ENCODE measurements at regions not wholly inside any gene's neighbourhood (a gene's known extent, or its start where the extent isn't known, plus 50 kb on each side); places are given as distances from the start of the nearest gene placed in this dataset.
A peak's percentile ranks its signal among the peaks of the same experiment; 100 is the strongest.

DNA sequence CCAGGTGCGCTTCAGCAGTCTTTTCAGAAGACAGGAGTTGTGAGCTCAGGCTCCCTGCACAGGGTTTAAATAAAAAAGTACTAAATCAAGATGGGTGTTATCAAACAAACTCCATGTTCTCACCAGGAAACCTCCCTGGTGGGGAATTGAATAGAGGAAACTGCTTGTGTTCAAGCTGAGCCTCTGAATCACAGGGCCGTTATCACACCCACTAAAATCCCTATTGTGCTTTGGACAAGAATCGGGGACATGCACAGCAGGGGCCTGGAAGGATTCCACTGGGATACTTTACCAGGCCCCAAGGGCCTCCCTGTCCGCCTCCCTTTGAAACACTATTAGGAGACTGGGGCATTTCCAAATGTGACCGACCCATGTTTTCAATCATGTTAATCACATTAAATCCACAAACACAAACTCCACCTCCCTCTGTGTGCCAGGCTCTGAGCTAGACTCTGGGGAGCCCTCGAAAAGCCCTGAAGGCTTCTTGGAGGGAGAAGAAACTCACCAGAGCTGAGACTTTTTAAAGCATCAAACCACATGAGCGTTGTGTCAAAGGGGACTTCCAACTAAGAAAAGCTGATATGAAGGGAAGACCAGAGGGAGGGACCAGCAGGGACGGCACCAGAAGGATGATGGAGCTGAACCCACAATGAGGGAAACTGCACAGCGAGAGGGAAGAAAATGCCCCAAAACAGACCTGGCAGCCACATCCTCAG lies 458.7 kb upstream of the ID2 start:
- Mint-ChIP-seq H3K27ac (no peak overlapping the region), H3K4me1 (ENCODE audit: low read depth) (peaks cover 5% of the 10 kb centered on the region), H3K9me3 (no peaks in the 10 kb centered on the region), H3K36me3 (ENCODE audit: low read depth) (peaks cover 5% of the 10 kb centered on the region), H3K4me3 (no peak overlapping the region), H3K27me3 (ENCODE audit: low read depth) (peaks cover 11% of the 10 kb centered on the region)

DNA sequence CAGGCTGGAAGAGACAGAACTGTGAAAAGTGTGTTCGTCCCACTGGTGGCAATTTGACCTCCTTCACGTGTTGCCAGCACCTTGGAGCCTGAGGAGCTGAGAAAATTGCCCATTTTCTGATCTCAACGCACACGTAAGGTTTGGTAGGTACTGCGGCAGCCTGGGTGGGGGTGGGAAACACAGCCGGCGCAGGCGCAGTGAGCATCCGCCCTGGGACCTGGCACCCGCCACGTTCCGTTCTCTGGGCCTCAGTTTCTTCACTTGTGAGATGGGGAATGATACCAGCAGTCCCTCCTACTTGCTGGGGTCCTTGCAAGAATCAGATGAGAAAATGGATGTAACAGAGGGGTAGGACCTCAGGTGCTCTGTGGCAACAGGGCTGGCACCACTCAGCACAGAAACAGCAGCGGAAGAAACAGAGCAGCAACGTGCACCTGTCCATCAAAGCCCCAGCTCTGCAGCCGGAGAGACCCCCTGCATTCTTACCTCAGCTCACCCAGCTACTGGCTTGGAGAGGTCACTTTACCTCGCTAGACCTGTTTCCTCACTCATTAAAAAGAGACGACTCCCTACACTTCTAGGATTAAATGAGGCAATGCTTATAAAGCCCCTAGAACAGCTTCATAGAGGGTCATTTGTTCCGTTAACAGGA lies 458.0 kb upstream of the ID2 start:
- Mint-ChIP-seq H3K4me1 (ENCODE audit: low read depth) (peaks cover 5% of the 10 kb centered on the region), H3K27ac (no peak overlapping the region), H3K4me3 (no peak overlapping the region), H3K27me3 (ENCODE audit: low read depth) (peaks cover 7% of the 10 kb centered on the region), H3K9me3 (no peaks in the 10 kb centered on the region), H3K36me3 (ENCODE audit: low read depth) (peaks cover 3% of the 10 kb centered on the region)

DNA sequence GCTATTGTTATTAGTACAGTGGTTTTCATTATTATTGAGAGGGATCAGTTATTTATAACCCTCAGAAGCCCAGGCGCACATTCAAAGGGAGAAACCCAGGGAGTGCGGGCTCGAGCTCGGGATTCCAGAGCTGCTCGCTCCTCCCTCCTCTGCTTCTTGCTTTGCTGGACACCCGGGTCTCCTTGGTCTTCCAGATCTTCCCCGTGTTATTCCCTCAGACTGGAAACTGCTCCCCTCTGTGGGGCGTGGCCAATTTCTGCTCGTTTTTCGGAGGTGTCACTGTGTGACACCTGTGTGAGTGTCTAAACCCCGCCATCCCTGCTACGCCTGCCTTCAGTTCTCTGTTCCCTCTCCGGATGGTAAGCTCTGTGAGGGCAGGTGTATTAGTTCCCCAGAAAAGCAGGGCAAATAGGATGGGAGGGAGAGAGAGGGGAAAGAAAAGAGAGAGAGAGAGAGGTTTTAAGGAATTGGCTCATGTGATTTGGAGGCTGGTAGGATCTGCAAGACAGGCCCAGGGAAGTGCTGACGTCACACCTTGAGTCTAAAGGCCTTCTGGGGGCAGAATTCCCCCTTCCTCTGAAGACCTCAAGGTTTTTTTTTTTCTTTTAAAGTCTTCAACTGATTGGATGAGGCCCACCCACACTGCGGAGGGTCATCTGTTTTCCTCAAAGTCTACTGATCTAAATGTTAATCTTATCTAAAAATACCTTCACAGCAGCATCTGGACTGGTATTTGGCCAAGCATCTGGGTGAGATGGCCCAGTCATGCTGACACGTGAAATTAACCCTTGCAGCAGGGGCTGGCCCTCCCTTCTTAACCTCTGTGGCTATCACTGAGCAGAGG lies 457.3 kb upstream of the ID2 start:
- no peak overlapping the region for H3K27ac Mint-ChIP-seq
- H3K4me3 Mint-ChIP-seq = no peak overlapping the region
- H3K9me3 Mint-ChIP-seq = no peaks in the 10 kb centered on the region
- H3K27me3 Mint-ChIP-seq (ENCODE audit: low read depth) = peaks cover 7% of the 10 kb centered on the region
- H3K4me1 Mint-ChIP-seq (ENCODE audit: low read depth) = peaks cover 9% of the 10 kb centered on the region
- peaks cover 3% of the 10 kb centered on the region for H3K36me3 Mint-ChIP-seq (ENCODE audit: low read depth)

DNA sequence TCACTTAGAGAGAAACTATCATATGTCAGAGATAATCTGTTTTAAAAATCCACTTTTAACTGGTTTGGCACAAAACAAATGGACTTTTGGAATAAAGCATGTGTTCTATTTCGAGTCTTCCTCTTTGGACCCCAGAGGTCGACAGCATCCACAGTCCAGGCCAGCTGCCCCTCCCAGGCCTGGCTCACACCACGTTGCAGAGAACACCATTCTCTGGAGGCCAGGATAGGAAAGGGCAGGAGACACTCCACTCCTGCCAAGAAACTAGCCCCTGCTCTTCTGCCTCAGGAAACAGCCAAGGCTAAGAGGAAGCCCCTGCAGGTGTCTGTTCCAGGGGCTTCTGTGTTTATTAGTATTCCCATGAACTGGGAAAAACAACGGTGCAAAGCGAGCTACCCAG lies 456.6 kb upstream of the ID2 start:
- H3K36me3 Mint-ChIP-seq (ENCODE audit: low read depth) = peaks cover 3% of the 10 kb centered on the region
- no peak overlapping the region for H3K27ac Mint-ChIP-seq
- peaks cover 14% of the 10 kb centered on the region for H3K4me1 Mint-ChIP-seq (ENCODE audit: low read depth)
- peaks cover 7% of the 10 kb centered on the region for H3K27me3 Mint-ChIP-seq (ENCODE audit: low read depth)
- H3K9me3 Mint-ChIP-seq = no peaks in the 10 kb centered on the region
- no peak overlapping the region for H3K4me3 Mint-ChIP-seq

DNA sequence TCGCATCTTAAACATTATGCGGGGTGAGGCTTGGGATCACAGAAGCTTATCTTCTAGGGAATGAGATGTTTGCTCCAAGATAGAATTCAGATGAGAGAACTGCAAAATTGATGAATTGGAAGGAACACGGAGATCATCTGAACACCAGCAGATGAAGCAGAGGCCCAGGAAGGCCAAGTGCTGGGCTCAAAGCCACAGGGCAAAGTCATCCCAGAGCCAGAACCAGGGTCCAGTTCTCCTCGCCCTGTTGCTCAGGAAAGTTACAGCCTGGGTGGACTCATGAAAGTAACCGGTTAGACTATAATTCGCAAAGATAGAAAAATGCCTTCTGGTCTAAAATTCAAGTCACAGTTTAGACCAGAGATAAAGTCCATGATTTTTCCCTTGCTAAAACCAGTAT lies 456.1 kb upstream of the ID2 start:
- peaks cover 7% of the 10 kb centered on the region for H3K27me3 Mint-ChIP-seq (ENCODE audit: low read depth)
- H3K4me3 Mint-ChIP-seq = no peak overlapping the region

DNA sequence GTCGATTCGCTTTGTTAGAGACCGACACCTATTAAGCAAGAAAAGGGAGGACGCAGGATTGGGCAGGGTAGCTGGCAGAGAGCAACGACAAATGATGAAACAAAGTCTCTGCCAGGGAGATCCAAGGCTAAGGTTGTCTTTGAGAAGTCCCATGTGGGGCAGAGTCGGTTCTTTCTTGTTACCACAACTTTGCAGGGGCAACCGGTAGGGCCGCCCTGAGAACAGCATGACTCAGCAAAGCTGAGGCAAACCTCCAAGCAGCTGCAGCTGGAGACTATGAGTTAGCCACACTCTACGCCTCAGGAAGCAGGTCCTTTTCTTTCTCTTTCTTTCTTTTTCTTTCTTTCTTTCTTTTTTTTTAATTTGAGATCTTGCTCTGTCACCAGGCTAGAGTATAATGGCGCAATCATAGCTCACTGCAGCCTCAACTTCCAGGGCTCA lies 452.3 kb upstream of the ID2 start:
- Mint-ChIP-seq H3K4me1 (ENCODE audit: low read depth) (peaks cover 24% of the 10 kb centered on the region), H3K27me3 (ENCODE audit: low read depth) (peaks cover 7% of the 10 kb centered on the region), H3K9me3 (peaks cover 11% of the 10 kb centered on the region), H3K27ac (peak overlapping the region; percentile 70), H3K36me3 (ENCODE audit: low read depth) (peaks cover 11% of the 10 kb centered on the region), H3K4me3 (peak overlapping the region; percentile 56)

More for the DNA sequence above, 456.1 kb upstream of the ID2 start:
- peaks cover 17% of the 10 kb centered on the region for H3K4me1 Mint-ChIP-seq (ENCODE audit: low read depth)
- H3K36me3 Mint-ChIP-seq (ENCODE audit: low read depth) = peaks cover 8% of the 10 kb centered on the region
- no peak overlapping the region for H3K27ac Mint-ChIP-seq
- H3K9me3 Mint-ChIP-seq = peaks cover under 1% of the 10 kb centered on the region

DNA sequence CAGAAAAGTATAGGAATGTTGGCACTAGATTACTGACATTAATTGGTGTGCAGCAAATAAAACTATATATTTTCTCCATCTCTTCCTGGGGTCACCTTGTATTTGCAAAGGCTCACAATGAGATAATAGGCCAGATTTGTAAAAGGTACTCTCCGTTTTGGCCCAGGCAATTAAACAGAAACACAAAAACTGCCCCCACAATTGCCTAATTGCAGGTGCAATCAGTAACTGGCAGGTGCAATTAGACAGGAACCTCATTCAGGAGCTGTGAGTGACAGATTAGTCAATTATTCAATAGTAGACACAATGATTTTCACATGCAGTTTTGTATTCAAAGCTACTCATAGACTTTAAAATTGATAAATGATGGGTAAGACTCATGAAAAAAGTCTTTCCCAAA lies 451.4 kb upstream of the ID2 start:
- no peak overlapping the region for H3K27ac Mint-ChIP-seq

DNA sequence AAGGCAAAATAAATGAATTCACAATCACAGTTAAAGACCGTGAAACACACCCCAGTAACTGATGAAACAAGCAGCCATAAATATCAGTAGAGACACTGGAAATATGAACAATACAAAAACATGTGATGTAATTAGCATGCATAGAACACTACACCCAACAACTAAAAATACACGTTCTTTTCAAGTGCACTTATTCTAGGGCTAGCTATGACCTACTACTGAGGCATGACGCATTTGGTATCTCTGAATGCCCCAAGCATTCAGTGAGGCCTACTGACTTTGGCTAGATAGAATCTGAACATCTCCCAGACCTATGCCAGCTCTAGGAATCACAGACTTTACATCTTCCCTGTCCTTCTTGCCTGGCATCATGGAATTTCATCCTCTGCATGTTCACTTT lies 450.0 kb upstream of the ID2 start:
- Mint-ChIP-seq H3K27ac (no peak overlapping the region), H3K27me3 (ENCODE audit: low read depth) (peaks cover 18% of the 10 kb centered on the region), H3K9me3 (peaks cover 11% of the 10 kb centered on the region), H3K4me1 (ENCODE audit: low read depth) (peaks cover 33% of the 10 kb centered on the region), H3K4me3 (no peak overlapping the region), H3K36me3 (ENCODE audit: low read depth) (peaks cover 11% of the 10 kb centered on the region)

More for the DNA sequence above, 451.4 kb upstream of the ID2 start:
- Mint-ChIP-seq H3K36me3 (ENCODE audit: low read depth) (peaks cover 11% of the 10 kb centered on the region), H3K9me3 (peaks cover 11% of the 10 kb centered on the region), H3K4me3 (no peak overlapping the region), H3K4me1 (ENCODE audit: low read depth) (peaks cover 32% of the 10 kb centered on the region), H3K27me3 (ENCODE audit: low read depth) (peaks cover 12% of the 10 kb centered on the region)

DNA sequence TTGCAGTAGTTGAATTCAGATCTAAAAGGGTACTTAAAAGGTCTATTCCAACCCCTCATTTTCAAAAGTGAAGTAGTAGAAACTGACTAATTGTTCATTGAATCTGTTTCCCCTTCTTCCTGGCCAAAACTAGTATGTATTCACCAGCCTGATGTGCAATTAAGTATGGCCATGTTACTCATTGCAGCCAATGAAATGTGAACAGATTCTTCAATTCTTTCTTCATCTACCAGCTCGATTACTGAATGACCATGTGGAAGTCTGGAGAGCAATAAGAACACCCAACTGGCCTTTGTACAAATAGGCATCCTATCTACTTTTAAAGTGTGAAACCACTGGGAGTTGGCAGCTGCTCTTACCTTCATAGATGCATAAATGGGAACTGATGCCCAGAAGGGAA lies 449.0 kb upstream of the ID2 start:
- H3K9me3 Mint-ChIP-seq = peaks cover 11% of the 10 kb centered on the region
- H3K4me3 Mint-ChIP-seq = no peak overlapping the region
- peaks cover 36% of the 10 kb centered on the region for H3K4me1 Mint-ChIP-seq (ENCODE audit: low read depth)
- peaks cover 7% of the 10 kb centered on the region for H3K36me3 Mint-ChIP-seq (ENCODE audit: low read depth)
- no peak overlapping the region for H3K27ac Mint-ChIP-seq
- H3K27me3 Mint-ChIP-seq (ENCODE audit: low read depth) = peaks cover 16% of the 10 kb centered on the region

DNA sequence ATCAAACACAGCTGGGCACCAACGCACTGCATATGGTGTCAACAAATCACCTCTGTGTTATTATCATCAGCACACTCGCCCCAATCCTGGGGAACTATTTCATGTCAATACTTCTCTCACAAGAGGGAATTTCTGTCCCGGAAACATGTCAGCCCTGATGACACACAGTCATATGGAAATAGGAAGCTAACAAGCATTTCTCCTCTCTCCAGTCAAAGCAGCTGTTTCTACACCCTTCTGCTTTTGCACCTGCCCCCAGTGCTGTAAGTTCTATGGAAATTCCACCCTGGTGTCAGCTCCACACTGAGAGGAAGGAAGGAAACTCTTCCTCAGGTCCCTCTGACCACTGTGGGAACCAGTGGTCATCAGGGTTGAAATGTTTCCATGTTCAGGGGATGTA lies 447.6 kb upstream of the ID2 start:
- Mint-ChIP-seq H3K9me3 (peaks cover 11% of the 10 kb centered on the region), H3K27ac (no peak overlapping the region), H3K27me3 (ENCODE audit: low read depth) (peaks cover 20% of the 10 kb centered on the region), H3K4me3 (no peak overlapping the region), H3K36me3 (ENCODE audit: low read depth) (peaks cover 9% of the 10 kb centered on the region), H3K4me1 (ENCODE audit: low read depth) (peaks cover 41% of the 10 kb centered on the region)

DNA sequence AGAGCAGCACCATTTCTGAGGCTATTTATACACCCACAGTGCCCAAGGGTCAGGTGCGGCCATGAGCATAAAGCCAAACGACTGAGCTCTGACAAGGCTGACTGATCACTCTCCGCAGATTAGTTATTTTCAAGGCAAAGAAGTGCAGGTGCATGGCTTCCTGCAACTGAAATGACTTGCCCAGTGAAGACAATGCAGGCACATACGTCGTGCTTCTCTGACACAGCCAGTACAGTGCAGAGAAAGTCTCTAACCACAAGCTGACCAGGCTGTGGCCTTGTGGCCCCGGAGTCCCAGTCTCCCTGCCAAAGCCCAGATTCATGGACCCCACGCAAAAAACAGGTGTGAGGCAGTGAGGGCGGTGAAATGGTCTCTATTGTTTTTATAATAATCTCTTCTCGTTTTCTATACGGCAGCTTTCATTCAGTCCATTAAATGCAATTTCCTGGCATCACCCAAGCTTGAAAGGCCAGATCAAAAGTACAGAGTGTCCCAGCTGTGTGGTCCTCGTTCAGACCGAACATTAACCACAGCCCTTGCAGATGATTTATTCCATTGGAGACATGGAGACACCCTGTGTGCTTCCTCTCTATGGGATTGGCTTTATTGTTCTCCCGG lies 447.0 kb upstream of the ID2 start:
- H3K9me3 Mint-ChIP-seq = peaks cover 11% of the 10 kb centered on the region
- H3K36me3 Mint-ChIP-seq (ENCODE audit: low read depth) = peaks cover 9% of the 10 kb centered on the region
- no peak overlapping the region for H3K27ac Mint-ChIP-seq
- peaks cover 41% of the 10 kb centered on the region for H3K4me1 Mint-ChIP-seq (ENCODE audit: low read depth)
- no peak overlapping the region for H3K4me3 Mint-ChIP-seq
- peaks cover 20% of the 10 kb centered on the region for H3K27me3 Mint-ChIP-seq (ENCODE audit: low read depth)

DNA sequence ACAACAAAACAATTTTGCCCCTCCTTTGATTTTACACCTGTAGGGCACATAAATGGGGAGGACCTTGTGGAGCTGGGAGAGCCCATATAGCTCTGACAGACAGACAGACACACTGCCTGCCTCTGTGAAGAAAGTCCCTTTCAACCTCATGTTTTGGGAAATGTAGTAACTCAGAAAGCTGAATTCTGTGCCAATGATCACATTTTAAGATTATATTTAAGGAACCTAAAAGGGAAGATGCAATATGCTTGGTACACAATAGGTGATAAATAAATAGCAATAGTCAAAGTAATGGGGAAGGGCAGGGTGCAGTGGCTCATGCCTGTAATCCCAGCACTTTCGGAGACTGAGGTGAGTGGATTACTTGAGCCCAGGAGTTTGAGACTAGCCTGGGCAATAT lies 446.4 kb upstream of the ID2 start:
- Mint-ChIP-seq H3K27me3 (ENCODE audit: low read depth) (peaks cover 20% of the 10 kb centered on the region), H3K4me1 (ENCODE audit: low read depth) (peaks cover 44% of the 10 kb centered on the region), H3K4me3 (no peak overlapping the region), H3K36me3 (ENCODE audit: low read depth) (peaks cover 9% of the 10 kb centered on the region), H3K9me3 (peaks cover 11% of the 10 kb centered on the region), H3K27ac (no peak overlapping the region)

DNA sequence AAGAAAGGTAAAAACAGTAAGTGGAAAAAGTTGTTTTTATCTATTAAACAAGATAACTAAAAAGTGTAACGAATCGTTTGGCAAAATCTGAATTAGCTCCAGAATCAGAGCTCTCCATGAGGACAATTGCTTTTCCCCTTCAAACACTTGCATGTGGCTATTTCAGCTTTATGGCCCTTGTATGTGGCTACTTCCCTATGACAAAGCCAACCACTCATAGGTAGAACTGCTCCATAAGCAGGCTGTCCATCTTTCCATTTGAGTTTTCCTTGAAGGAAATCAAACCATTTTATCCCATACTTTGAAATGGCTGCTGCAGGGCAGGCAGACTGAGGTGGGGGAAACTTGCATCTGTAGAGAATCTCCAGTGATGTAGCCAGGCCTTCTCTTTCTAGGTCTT lies 445.5 kb upstream of the ID2 start:
- Mint-ChIP-seq H3K36me3 (ENCODE audit: low read depth) (peaks cover 4% of the 10 kb centered on the region), H3K27ac (no peak overlapping the region), H3K4me1 (ENCODE audit: low read depth) (peaks cover 45% of the 10 kb centered on the region)

DNA sequence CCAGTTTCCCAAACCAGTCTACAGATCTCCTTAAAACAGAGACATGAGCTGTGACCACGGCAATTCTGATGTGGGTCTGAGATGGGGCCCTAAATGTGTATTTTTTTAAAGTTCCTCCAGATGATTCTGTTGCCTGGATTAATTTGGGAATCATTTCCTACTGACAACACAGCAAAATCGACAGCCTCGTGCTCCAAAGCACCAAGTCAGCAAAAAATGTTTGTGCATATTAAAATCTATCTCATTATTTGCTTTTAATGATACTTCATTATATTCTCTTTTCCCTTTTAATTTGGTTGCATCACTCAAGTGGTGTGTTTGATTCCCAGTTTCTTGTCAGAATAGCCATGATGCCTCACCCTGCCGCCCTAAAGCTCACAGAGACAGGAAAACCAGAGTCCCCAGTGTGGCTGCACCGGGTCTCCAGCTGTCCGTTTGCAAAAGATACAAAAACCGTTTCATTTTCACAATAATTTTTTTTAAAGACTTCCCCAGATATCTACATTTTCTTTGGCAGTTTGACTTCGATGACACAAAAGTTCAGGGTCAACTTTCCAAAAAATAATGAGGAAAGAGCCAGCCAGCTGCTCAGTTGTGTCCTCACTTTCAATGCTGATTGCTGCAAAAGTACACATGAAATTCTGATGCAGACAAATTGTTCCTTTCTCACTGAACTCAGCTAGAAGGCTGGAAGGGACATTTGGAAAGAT lies 443.2 kb upstream of the ID2 start:
- Mint-ChIP-seq H3K9me3 (peaks cover 4% of the 10 kb centered on the region), H3K27ac (peak overlapping the region; percentile 62), H3K27me3 (ENCODE audit: low read depth) (peaks cover 24% of the 10 kb centered on the region), H3K4me3 (peak overlapping the region; percentile 5), H3K36me3 (ENCODE audit: low read depth) (peaks cover 4% of the 10 kb centered on the region), H3K4me1 (ENCODE audit: low read depth) (peaks cover 46% of the 10 kb centered on the region)

More for the DNA sequence above, 445.5 kb upstream of the ID2 start:
- no peak overlapping the region for H3K4me3 Mint-ChIP-seq
- H3K27me3 Mint-ChIP-seq (ENCODE audit: low read depth) = peaks cover 23% of the 10 kb centered on the region
- peaks cover 6% of the 10 kb centered on the region for H3K9me3 Mint-ChIP-seq
